Sciatic nerve (tissue), 2 donors: ENCODE measurements at regions not wholly inside any gene's neighbourhood (a gene's known extent, or its start where the extent isn't known, plus 50 kb on each side); places are given as distances from the start of the nearest gene placed in this dataset.
"Not testable (repeated sequence)": the region's sequence is repeated elsewhere in the genome, so short reads cannot be mapped to it uniquely, and the experiment has no call there.

ENCODE experiments used
- ATAC-seq: fragments of 200-7000 bp; cut with Tn5 transposase; one replicate; pipeline ENCODE4 v1.9.1; 2020; ENCODE audit warnings: mild to moderate bottlenecking, moderate library complexity
- DNase-seq: peaks from one replicate; pipeline ENCODE4 v3.0.0-alpha.2; 2020; ENCODE audit warnings: low spot score
- intact Hi-C: fragments of 100-400 bp; cut with DNase I; formaldehyde crosslinking; loops from one replicate; pipeline ENCODE4 v1.14.2; 2022
- donor health status: DM: no; HTN: no; CAD: no.
- donor health status: DM: no; HTN: no; CAD: no.

DNA sequence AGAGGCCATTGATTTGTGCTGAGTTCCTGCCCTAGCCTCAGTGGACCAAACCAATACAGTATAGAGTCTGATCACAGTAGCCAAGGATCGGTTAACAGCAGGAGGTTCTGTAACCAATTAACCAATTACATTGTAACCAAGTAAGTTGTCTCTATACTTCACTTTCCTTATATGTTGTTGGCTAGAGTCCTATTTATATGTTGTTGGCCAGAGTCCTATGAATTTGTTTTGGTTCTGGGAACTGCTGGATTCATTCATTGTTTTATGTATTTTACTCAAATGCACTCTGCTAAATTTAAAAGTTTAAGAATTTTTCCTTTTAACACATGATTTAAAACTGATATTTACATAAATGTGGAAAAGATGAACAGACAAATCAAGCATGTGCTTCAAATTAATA is 597.4 kb upstream of the HS3ST5 start:
- no peak for DNase-seq
- ATAC-seq: no peak
- intact Hi-C loops: no loop called here

- ATAC-seq (no peak), DNase-seq (no peak)
- intact Hi-C loops: no loop called here
Observed at GRCh38 chr6:114939630-114940029, 596.8 kb upstream of the HS3ST5 start.

- no peak for ATAC-seq
- no peak for DNase-seq
- intact Hi-C loops: no loop called here
Observed at GRCh38 chr6:114936080-114936479, 593.3 kb upstream of the HS3ST5 start.

DNA sequence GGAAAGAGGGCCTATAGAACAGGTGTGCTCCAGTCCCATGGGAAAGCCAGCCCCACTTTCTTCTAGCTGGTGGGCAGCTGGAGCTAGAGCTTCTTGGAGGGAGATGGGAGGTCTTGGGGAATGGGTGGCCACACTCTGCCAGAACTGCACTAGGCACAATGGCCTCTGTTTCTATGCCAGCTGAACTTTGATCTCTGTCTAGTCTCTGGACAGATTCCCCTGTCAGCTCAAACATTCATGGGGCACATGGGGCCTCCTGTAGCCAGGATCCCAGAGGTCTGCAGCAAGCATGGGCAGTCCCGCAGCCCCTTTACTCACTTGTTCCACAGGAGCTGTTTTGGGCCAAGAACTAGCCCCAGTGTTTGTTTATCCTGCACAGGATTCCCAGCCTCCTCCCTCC is 591.3 kb upstream of the HS3ST5 start:
- ATAC-seq (no peak), DNase-seq (no peak)
- intact Hi-C loops: no loop called here

DNA sequence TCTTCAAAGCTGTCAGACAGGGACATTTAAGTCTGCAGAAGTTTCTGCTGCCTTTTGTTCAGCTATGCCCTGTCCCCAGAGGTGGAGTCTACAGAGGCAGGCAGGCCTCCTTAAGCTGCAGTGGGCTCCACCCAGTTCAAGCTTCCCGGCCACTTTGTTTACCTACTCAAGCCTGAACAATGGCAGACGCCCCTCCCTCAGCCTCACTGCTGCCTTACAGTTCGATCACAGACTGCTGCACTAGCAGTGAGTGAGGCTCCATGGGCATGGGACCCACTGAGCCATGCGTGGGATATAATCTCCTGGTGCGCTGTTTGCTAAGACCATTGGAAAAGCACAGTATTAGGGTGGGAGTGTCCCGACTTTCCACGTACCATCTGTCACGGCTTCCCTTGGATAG is 585.9 kb upstream of the HS3ST5 start:
- DNase-seq, intact Hi-C loops, ATAC-seq: not testable (repeated sequence)

DNA sequence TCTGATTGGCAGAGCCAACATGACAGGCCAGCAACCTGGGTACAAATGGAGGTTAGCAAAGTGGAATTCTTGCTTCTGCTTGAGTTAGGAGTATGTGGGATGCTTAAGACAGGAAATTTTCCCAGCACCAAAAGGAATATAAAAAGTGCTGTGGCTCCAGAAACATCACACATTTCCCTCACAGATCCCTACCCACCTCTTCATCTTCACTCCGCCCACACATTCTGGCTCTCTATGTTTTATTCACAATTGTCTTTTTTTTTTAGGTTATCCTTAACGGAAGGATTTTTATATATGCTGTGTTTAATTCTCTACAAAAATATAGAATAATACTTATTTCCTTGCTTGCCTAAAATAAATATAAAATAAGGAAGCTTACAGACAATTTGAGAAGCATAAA is 563.3 kb upstream of the HS3ST5 start:
- ATAC-seq (no peak), DNase-seq (no peak)
- intact Hi-C loops: no loop called here

DNA sequence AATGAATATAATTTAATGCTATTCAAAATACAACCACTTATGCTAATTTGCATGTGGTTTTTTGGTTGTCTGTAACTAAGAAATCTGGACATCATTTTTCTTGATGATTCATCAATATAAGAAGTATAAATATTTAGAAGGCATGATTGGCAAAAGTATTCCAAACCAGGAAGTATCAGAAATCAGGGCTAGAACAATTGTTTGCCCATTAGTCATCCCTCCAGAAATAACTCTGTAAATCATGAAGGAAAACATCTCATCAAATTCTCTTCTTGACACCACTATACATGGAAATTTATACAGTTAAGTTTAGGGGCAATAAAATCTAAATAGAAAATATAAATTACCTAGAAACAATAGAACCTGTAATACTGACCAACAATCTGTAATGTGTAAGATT is 554.7 kb upstream of the HS3ST5 start:
- intact Hi-C loops: no loop called here
- no peak for ATAC-seq
- no peak for DNase-seq

GRCh38 chr6:114892211-114892610 is 549.4 kb upstream of the HS3ST5 start:
- DNase-seq: no peak
- intact Hi-C loops: no loop called here
- ATAC-seq: no peak

- DNase-seq (no peak), ATAC-seq (no peak)
- intact Hi-C loops: no loop called here
Observed at GRCh38 chr6:114888241-114888640, 545.4 kb upstream of the HS3ST5 start.

GRCh38 chr6:114886670-114887436 is 544.0 kb upstream of the HS3ST5 start:
- intact Hi-C loops: no loop called here
- ATAC-seq (no peak), DNase-seq (no peak)

DNA sequence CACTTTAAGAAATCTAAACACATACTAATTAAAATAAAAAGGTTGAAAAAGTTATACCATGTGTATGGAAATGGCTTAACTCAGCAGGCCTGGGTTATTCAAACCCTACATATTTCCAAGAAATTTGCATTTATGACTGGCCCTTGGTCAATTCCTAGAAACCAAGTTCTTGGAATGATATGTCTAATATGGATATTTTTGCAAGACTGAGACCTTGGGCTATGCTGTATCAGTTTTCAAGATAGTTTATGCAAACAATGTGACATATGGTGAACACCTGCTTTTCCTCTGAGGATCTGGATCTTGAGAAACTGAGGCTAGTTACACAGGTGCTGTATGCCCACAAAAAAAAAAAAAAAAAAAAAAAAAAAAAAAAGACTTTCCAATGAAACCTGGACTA is 536.9 kb upstream of the HS3ST5 start:
- ATAC-seq (no peak), DNase-seq (no peak)
- intact Hi-C loops: no loop called here

DNA sequence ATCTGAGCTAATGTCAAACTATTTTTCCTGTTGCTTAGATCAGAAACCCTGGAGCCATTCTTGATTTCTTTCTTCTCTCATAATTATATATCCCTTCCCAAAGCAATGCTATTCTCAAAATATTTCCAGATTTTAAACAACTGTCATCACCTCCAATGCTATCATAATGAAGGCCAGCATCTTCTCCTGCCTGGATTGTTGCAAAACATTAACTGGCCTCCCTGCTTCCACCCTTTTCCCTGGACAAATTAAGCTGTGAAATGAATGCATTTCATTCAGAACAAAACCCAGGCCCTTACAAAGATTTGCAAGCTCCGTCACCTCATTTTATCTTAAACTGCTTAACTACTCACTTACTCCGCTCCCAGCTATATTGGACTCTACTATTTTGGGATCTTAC is 535.3 kb upstream of the HS3ST5 start:
- DNase-seq: no peak
- no peak for ATAC-seq
- intact Hi-C loops: no loop called here

- DNase-seq: no peak
- intact Hi-C loops: no loop called here
- ATAC-seq: no peak
Observed at GRCh38 chr6:114874410-114874809, 531.6 kb upstream of the HS3ST5 start.

DNA sequence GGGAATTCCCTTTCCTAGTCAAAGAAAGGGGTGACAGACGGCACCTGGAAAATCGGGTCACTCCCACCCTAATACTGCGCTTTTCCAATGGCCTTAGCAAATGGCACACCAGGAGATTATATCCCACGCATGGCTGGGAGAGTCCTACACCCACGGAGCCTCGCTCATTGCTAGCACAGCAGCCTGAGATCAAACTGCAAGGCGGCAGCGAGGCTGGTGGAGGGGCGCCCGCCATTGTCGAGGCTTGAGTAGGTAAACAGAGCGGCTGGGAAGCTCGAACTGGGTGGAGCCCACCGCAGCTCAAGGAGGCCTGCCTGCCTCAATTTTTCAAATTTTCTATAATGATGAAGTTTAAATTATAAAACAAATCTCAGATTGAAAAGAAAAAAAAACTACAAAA is 522.7 kb upstream of the HS3ST5 start:
- DNase-seq: peak; percentile 27
- ATAC-seq, intact Hi-C loops: not testable (repeated sequence)

DNA sequence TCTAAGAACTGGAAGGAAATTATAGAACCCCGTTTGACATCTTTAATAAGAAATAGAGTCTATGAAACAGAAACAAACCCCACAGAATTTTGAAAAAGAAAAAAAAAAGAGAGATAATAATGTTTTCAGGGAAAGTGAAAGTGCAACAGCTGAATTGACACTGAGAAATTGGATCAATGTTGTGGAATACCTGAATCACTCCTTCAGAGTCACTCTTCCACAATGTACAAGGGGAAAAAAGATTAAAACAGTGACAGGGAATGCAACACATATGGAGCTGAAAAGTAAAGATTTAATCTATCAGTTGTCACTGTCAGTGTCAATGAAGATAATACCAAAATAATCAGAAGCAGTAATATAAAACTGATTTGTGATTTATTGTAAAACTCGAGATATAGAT is 520.8 kb upstream of the HS3ST5 start:
- no peak for DNase-seq

DNA sequence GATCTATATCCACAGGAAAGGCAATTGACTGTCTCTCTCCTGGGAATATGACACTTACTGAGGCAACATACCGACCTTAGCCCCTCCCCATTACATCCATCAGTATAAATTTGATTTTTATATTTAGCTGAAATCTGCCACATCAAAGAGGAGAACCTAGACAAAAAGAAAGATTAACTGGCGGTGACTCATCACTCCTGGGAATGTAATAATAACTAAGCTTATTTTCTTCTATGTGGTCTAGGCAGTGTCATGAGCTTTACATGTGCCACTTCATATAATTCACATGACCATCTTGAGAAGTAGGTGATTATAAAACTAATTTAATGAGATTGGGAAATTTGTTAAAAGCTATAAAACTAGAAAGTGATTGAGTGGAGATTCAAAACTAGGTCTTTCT is 520.0 kb upstream of the HS3ST5 start:
- no peak for DNase-seq
- no peak for ATAC-seq
- intact Hi-C loops: no loop called here

More for the DNA sequence above, 520.8 kb upstream of the HS3ST5 start:
- intact Hi-C loops: no loop called here
- no peak for ATAC-seq

DNA sequence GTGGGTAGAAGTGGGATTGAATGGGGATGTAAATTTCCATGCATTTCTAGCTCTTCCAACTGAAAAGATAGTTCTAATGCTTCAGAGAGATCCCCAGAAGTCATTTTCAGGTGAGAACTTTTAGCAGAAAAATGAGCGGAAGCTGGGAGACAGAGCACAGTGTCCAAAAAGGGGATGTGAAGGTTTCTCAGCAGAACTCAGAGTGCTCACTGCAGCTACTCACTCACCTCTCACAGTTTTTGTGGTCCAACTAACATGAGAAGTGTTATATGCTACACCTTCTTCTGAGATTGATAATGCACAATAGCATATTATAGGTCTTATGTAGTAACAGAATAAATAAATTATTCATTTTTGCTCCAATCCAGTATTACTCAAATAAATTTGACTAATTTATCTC is 519.2 kb upstream of the HS3ST5 start:
- intact Hi-C loops: no loop called here
- DNase-seq (no peak), ATAC-seq (no peak)

GRCh38 chr6:114844359-114844758 is 501.5 kb upstream of the HS3ST5 start:
- DNase-seq (no peak), ATAC-seq (no peak)
- intact Hi-C loops: no loop called here

- intact Hi-C loops: no loop called here
- DNase-seq (no peak), ATAC-seq (no peak)
Observed at GRCh38 chr6:114839019-114839418, 496.2 kb upstream of the HS3ST5 start.

DNA sequence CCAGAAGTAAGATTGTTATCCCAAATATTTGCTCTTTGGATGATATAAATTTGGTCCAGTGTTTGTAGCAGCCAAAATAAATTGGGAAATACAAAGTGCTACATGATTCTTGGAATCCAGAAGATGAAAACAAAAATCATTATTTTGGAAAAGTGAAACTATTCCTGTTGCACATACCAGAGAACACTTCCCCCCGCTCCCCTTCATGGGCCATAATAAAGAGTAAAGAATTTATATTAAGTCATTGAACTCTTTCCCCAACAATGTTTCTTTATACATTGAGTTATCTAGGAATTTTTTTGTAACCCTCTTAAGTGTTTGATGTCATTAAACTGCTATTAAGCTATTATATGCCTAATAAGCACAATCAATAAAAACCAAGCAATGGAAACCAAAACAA is 490.4 kb upstream of the HS3ST5 start:
- DNase-seq (no peak), ATAC-seq (no peak)
- intact Hi-C loops: no loop called here

GRCh38 chr6:114830515-114830914 is 487.7 kb upstream of the HS3ST5 start:
- ATAC-seq: no peak
- DNase-seq: no peak
- intact Hi-C loops: no loop called here
